OCI-LY7 (cell line): ENCODE measurements at regions not wholly inside any gene's neighbourhood (a gene's known extent, or its start where the extent isn't known, plus 50 kb on each side); places are given as distances from the start of the nearest gene placed in this dataset.

ENCODE experiments used
- BruUV-seq: library from RNA; stranded (reverse); fragments of 400-500 nt; replicated peaks from 2 replicates; lab custom pipeline; 2021; lab: Mats Ljungman, UMichigan
- CTCF ChIA-PET: fragments of 300-600 bp; sonication (Branson Sonifier 250); formaldehyde crosslinking; loops from one replicate; lab custom pipeline; 2022; ENCODE audit warnings: antibody characterized with exemption; ENCODE audit not compliant: unreplicated experiment; lab: Charles Lee
- POLR2A ChIA-PET: fragments of 300-600 bp; sonication (Branson Sonifier 250); formaldehyde crosslinking; loops from one replicate; lab custom pipeline; 2022; ENCODE audit warnings: antibody characterized with exemption; lab: Charles Lee
- DNase-seq: peaks from one replicate; pipeline ENCODE4 v3.0.0-alpha.2; 2015; ENCODE audit warnings: low spot score
- H2AFZ ChIP-seq: fragments of 200-600 bp; sonication (generic), shearing (Covaris generic); 2 replicates; pipeline ENCODE4 v1.6.1; 2014; ENCODE audit warnings: mild to moderate bottlenecking, antibody characterized with exemption, low read length, moderate library complexity
- H3K27ac ChIP-seq: fragments of 200-600 bp; sonication (generic); 2 replicates; pipeline ENCODE4 v1.5.1; 2014; ENCODE audit warnings: mixed run types, low read depth, mild to moderate bottlenecking, moderate library complexity, low read length, inconsistent platforms; ENCODE audit not compliant: poor library complexity, severe bottlenecking
- H3K36me3 ChIP-seq: fragments of 200-600 bp; sonication (generic); 2 replicates; pipeline ENCODE4 v1.6.1; 2014; ENCODE audit warnings: mild to moderate bottlenecking, antibody characterized with exemption, low read length, moderate library complexity, mixed read lengths; ENCODE audit not compliant: insufficient read depth
- H3K4me1 ChIP-seq: fragments of 200-600 bp; sonication (generic); 2 replicates; pipeline ENCODE4 v1.5.1; 2014; ENCODE audit warnings: mild to moderate bottlenecking, low read length; ENCODE audit not compliant: insufficient read depth, poor library complexity, severe bottlenecking
- H3K4me2 ChIP-seq: fragments of 200-600 bp; sonication (generic); 2 replicates; pipeline ENCODE4 v1.6.1; 2014; ENCODE audit warnings: mild to moderate bottlenecking, low read length
- H3K4me3 ChIP-seq: fragments of 200-600 bp; sonication (generic); 2 replicates; pipeline ENCODE4 v1.5.1; 2014; ENCODE audit warnings: mild to moderate bottlenecking, low read depth, low read length; ENCODE audit not compliant: poor library complexity, severe bottlenecking
- H3K79me2 ChIP-seq: fragments of 200-600 bp; sonication (generic); 2 replicates; pipeline ENCODE4 v1.6.1; 2016; ENCODE audit warnings: low read depth, mild to moderate bottlenecking, low read length, moderate library complexity, mixed read lengths; ENCODE audit not compliant: insufficient read depth
- H3K9me2 ChIP-seq: fragments of 200-600 bp; sonication (generic); 2 replicates; pipeline ENCODE4 v1.6.1; 2016; ENCODE audit warnings: mild to moderate bottlenecking, low read length, mixed read lengths; ENCODE audit not compliant: insufficient read depth
- H3K9me3 ChIP-seq: fragments of 200-600 bp; sonication (generic); 2 replicates; pipeline ENCODE4 v1.6.1; 2014; ENCODE audit warnings: mild to moderate bottlenecking, mixed run types, low read length, mixed read lengths
- H4K20me1 ChIP-seq: fragments of 200-600 bp; sonication (generic); 2 replicates; pipeline ENCODE4 v1.6.1; 2014; ENCODE audit warnings: mild to moderate bottlenecking, antibody characterized with exemption, low read length, moderate library complexity, mixed read lengths; ENCODE audit not compliant: insufficient read depth
- EZH2phosphoT487 ChIP-seq: fragments of 200-600 bp; sonication (generic); IDR thresholded peaks from 2 replicates; pipeline ENCODE4 v1.6.1; 2018; ENCODE audit warnings: low read depth, borderline replicate concordance, mild to moderate bottlenecking, mixed run types, antibody characterized with exemption, low read length, moderate library complexity, mixed read lengths
- intact Hi-C: fragments of 100-400 bp; cut with micrococcal nuclease; formaldehyde crosslinking; loops from one replicate; pipeline ENCODE4 v1.10.0; 2022; ENCODE audit not compliant: unreplicated experiment
- TF ChIP-seq, protein P1 (sequence below): fragments of 200-600 bp; sonication (generic); conservative IDR thresholded peaks from 2 replicates; pipeline ENCODE4 v1.5.1; 2014; ENCODE audit warnings: mild to moderate bottlenecking, antibody characterized with exemption, low read length, moderate library complexity, mixed read lengths

DNA sequence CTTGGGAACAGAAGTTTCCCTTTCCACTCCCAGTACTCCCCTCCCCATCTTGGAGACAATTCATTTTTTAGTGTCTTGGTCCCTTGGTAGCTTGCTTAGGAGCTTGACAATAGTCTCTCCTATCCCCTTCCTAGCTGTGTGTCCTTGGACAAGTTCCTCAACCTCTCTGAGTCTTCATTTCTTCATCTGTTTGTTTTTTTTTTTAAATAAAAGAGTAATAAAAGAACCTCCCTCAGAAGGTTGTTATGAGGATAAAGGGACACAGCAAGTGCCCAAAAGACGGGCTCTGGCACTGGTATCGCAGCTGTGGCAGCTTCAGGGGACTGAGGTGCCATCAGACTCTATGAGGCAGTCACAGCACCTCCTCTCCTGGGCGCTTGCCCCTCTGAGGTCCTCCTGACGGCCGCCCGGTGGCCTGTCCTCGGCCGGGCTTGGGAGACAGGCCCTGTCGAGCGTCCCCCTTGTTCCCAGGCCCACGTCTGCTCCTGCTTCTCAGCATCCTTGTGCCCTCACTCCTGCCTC, 689.2 kb downstream of the MATN1 start:
- BruUV-seq = no TSS peak
- no peaks in the 10 kb centered on the region for H3K9me3 ChIP-seq

GRCh38 chr1:30033256-30034104, 689.9 kb downstream of the MATN1 start:
- Histone ChIP-seq H3K4me3 (no peak overlapping the region), H3K36me3 (no peaks in the 10 kb centered on the region), H3K79me2 (no peaks in the 10 kb centered on the region), H2AFZ (no peak overlapping the region), H4K20me1 (no peaks in the 10 kb centered on the region), H3K27ac (no peak overlapping the region), H3K9me2 (no peaks in the 10 kb centered on the region), H3K4me2 (no peak overlapping the region), H3K9me3 (no peaks in the 10 kb centered on the region), H3K4me1 (no peaks in the 10 kb centered on the region)
- POLR2A ChIA-PET = no interaction called here
- CTCF ChIA-PET = no interaction called here
- TF ChIP-seq, protein P1, sequence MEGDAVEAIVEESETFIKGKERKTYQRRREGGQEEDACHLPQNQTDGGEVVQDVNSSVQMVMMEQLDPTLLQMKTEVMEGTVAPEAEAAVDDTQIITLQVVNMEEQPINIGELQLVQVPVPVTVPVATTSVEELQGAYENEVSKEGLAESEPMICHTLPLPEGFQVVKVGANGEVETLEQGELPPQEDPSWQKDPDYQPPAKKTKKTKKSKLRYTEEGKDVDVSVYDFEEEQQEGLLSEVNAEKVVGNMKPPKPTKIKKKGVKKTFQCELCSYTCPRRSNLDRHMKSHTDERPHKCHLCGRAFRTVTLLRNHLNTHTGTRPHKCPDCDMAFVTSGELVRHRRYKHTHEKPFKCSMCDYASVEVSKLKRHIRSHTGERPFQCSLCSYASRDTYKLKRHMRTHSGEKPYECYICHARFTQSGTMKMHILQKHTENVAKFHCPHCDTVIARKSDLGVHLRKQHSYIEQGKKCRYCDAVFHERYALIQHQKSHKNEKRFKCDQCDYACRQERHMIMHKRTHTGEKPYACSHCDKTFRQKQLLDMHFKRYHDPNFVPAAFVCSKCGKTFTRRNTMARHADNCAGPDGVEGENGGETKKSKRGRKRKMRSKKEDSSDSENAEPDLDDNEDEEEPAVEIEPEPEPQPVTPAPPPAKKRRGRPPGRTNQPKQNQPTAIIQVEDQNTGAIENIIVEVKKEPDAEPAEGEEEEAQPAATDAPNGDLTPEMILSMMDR = no peak
- no peak for TF ChIP-seq EZH2phosphoT487
- intact Hi-C loops = no loop called here
- no peak for DNase-seq
- BruUV-seq = no TSS peak

More for the DNA sequence above, 689.2 kb downstream of the MATN1 start:
- no peaks in the 10 kb centered on the region for H3K9me2 ChIP-seq
- no peaks in the 10 kb centered on the region for H3K79me2 ChIP-seq
- TF ChIP-seq, protein P1 = no peak
- TF ChIP-seq EZH2phosphoT487 = no peak
- no peak overlapping the region for H2AFZ ChIP-seq
- no peak for DNase-seq
- H3K36me3 ChIP-seq = no peaks in the 10 kb centered on the region
- ChIA-PET CTCF (no interaction called here), POLR2A (no interaction called here)
- no peak overlapping the region for H3K27ac ChIP-seq
- H3K4me3 ChIP-seq = no peak overlapping the region
- no peaks in the 10 kb centered on the region for H4K20me1 ChIP-seq
- intact Hi-C loops = no loop called here
- H3K4me2 ChIP-seq = no peak overlapping the region
- H3K4me1 ChIP-seq = no peaks in the 10 kb centered on the region

DNA sequence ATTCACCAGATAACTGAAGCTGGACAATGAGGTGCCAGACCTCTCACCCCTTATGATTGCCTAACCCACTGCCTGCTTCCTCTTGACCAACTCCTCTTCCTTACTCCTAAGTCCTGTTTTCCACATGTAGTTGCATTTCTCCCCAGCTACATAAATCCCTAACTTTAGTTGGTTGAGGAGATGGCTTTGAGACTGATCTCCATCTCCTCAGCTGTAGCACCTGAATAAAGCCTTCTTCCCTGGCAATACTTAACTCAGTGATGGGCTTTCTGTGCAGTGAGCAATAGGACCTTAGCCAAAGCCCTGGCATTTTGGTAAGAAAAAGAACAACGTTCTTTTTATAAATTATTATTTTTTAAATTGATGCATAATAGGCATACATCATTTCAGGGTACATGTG, 691.1 kb downstream of the MATN1 start:
- no peaks in the 10 kb centered on the region for H4K20me1 ChIP-seq
- TF ChIP-seq, protein P1 = no peak
- no peak overlapping the region for H2AFZ ChIP-seq
- H3K79me2 ChIP-seq = no peaks in the 10 kb centered on the region
- H3K27ac ChIP-seq = no peak overlapping the region
- H3K9me3 ChIP-seq = no peaks in the 10 kb centered on the region
- no peak for DNase-seq
- H3K4me1 ChIP-seq = no peaks in the 10 kb centered on the region
- no peak overlapping the region for H3K4me2 ChIP-seq
- no peak overlapping the region for H3K4me3 ChIP-seq
- BruUV-seq = no TSS peak
- no peaks in the 10 kb centered on the region for H3K9me2 ChIP-seq
- H3K36me3 ChIP-seq = no peaks in the 10 kb centered on the region
- ChIA-PET CTCF (no interaction called here), POLR2A (no interaction called here)
- intact Hi-C loops = no loop called here
